ENCODE measurements at regions not wholly inside any gene's neighbourhood (a gene's known extent, or its start where the extent isn't known, plus 50 kb on each side); places are given as distances from the start of the nearest gene placed in this dataset.

DNA sequence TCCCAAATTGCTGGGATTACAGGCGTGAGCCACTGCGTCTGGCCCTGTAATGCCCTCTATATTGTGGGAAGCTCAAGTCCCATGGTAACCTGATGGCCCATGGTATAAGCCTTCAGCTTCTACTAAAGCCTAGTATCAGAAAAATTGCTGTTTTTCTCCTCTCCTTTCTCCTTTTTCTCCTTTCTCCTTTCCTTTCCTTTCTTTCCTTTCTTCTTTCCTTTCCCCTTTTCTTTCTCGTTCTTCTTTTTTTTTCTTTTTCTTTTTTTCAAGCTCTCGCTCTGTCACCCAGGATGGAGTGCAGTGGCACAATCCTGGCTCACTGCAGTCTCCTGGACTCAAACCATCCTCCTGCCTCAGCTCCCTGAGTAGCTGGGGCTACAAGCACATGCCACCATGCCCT is 740.7 kb downstream of the FAM133A start:
- no peak for DNase-seq (ENCODE audit: low read depth in 1 of 2, low spot score in 2 of 2)
- FAIRE-seq, result no peak

More for the DNA sequence above, 740.7 kb downstream of the FAM133A start:
- Histone ChIP-seq H2BK5ac (ENCODE audit: low read depth, low read length) (no peak overlapping the region), H3K36me3 (ENCODE audit: control insufficient read depth in 2 of 4, insufficient read depth in 4 of 4, low read length in 3 of 4) (no peaks in the 10 kb centered on the region), H3K23me2 (ENCODE audit: low read depth, low read length) (no peaks in the 10 kb centered on the region), H3K14ac (ENCODE audit: insufficient read length) (no peak overlapping the region), H3K4ac (replicated peaks; ENCODE audit: insufficient read length, low read depth, low read length) (no peak overlapping the region), H3K79me1 (ENCODE audit: low read depth, low read length) (no peaks in the 10 kb centered on the region), H2BK15ac (ENCODE audit: low read length) (no peak overlapping the region), H3K23ac (ENCODE audit: insufficient read length) (no peak overlapping the region), H3K9me3 (ENCODE audit: insufficient read depth in 2 of 2, low read depth in 1 of 2, low read length in 1 of 2) (no peaks in the 10 kb centered on the region), H2BK120ac (replicated peaks; ENCODE audit: low read depth, low read length) (no peak overlapping the region), H4K20me1 (replicated peaks in 1 of 2; ENCODE audit: control insufficient read depth in 1 of 2, insufficient read depth in 2 of 2, low read length in 2 of 2) (no peaks in the 10 kb centered on the region), H4K91ac (replicated peaks; ENCODE audit: insufficient read length, low read length) (no peak overlapping the region), H3K4me1 (replicated peaks in 1 of 4; ENCODE audit: control insufficient read depth in 3 of 4, insufficient read depth in 4 of 4, low read length in 3 of 4) (no peaks in the 10 kb centered on the region), H3K79me2 (ENCODE audit: control insufficient read depth in 1 of 2, insufficient read depth in 2 of 2, low read length in 2 of 2) (no peaks in the 10 kb centered on the region), H3K27ac (ENCODE audit: low read depth, low read length) (no peak overlapping the region), H2AFZ (ENCODE audit: low read length) (no peak overlapping the region), H3K9ac (replicated peaks in 1 of 4; ENCODE audit: extremely low read depth in 1 of 4, low read depth in 3 of 4, low read length in 3 of 4) (no peak overlapping the region), H3K4me3 (ENCODE audit: extremely low read depth in 1 of 4, insufficient read depth in 2 of 4, low read depth in 3 of 4, low read length in 4 of 4) (no peak overlapping the region), H3K4me2 (ENCODE audit: insufficient read depth in 1 of 2, low read depth in 2 of 2, low read length in 2 of 2) (no peak overlapping the region), H3K27me3 (replicated peaks in 1 of 4; ENCODE audit: control insufficient read depth in 3 of 4, extremely low read depth in 1 of 4, insufficient read depth in 3 of 4, low read length in 3 of 4) (no peaks in the 10 kb centered on the region), H2AK5ac (ENCODE audit: low read depth, low read length) (no peak overlapping the region), H2BK20ac (ENCODE audit: low read length) (no peak overlapping the region), H3K18ac (ENCODE audit: extremely low read depth, low read length) (no peak overlapping the region), H4K5ac (ENCODE audit: insufficient read length, low read depth, low read length) (no peak overlapping the region), H2BK12ac (ENCODE audit: low read depth, low read length) (no peak overlapping the region), H4K8ac (ENCODE audit: extremely low read depth, insufficient read depth, low read length) (no peak overlapping the region), H3K56ac (replicated peaks; ENCODE audit: insufficient read length, low read depth, low read length) (no peak overlapping the region)
- ChIA-PET CTCF (ENCODE audit: partially characterized antibody) (no interaction called here), POLR2A (ENCODE audit: partially characterized antibody) (interaction anchor here (0.7 kb wide), 1 partner anchor 179 kb away, joined by 3 read pairs; no protein-coding TSS in a partner anchor)
- TF ChIP-seq SUZ12 (IDR thresholded peaks at IDR 0.05; ENCODE audit: low read length), result no peak
- no peak for TF ChIP-seq MAFK (IDR thresholded peaks at IDR 0.05; ENCODE audit: low read depth, low read length)
- TF ChIP-seq KDM5A (IDR thresholded peaks at IDR 0.05; ENCODE audit: low read length), result no peak
- TF ChIP-seq, protein P1, sequence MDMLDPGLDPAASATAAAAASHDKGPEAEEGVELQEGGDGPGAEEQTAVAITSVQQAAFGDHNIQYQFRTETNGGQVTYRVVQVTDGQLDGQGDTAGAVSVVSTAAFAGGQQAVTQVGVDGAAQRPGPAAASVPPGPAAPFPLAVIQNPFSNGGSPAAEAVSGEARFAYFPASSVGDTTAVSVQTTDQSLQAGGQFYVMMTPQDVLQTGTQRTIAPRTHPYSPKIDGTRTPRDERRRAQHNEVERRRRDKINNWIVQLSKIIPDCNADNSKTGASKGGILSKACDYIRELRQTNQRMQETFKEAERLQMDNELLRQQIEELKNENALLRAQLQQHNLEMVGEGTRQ (IDR thresholded peaks at IDR 0.05; ENCODE audit: low read length), result no peak
- no peak for TF ChIP-seq HDAC6 (IDR thresholded peaks at IDR 0.05; ENCODE audit: low read depth, low read length)
- 57% methylated on average over 4 of the region's 4 CpGs; no CpG with 5 or more reads in 1 of the 2 experiments for WGBS, 2 experiments (ENCODE audit: extremely low coverage in 1 of 2, insufficient coverage in 1 of 2, insufficient read length in 1 of 2, insufficient replicate concordance in 2 of 2, low coverage in 1 of 2, low lambda C conversion rate in 2 of 2, missing lambda C conversion rate in 1 of 2)

All from H1 (cell line).